ENCODE measurements at regions not wholly inside any gene's neighbourhood (a gene's known extent, or its start where the extent isn't known, plus 50 kb on each side); places are given as distances from the start of the nearest gene placed in this dataset.

DNA sequence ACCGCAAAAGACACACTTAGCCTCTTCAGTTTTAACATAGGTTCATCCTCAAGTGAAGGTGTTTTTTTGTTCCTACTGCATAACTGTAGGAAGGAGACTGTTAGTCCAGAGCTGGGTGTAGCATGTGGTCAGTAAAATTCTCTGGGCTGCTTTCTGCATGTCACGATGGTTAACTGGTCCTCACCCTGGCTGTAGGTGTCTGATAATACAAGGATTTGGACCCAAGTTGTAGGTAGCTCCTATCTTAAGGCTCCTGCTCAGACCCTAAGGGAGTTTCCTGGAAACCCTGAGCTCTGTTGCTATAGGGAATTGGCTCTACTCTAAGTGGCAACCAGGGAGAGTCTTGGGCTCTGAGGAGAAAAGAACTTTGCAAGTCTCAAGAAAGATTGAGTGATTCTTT lies 112.9 kb downstream of the SAMD9 start:
- Mint-ChIP-seq H3K27ac (no peak overlapping the region), H3K27me3 (ENCODE audit: low read depth in 2 of 2) (peaks cover under 1 to 20% of the 10 kb centered on the region in 2 donors), H3K4me1 (no peaks in the 10 kb centered on the region), H3K36me3 (no peaks in the 10 kb centered on the region), H3K4me3 (no peak overlapping the region), H3K9me3 (no peaks in the 10 kb centered on the region)
- no peaks in the 10 kb centered on the region for H3K9me3 ChIP-seq (ENCODE audit: control insufficient read depth, insufficient read depth, low read length)
- TF ChIP-seq, protein P1, sequence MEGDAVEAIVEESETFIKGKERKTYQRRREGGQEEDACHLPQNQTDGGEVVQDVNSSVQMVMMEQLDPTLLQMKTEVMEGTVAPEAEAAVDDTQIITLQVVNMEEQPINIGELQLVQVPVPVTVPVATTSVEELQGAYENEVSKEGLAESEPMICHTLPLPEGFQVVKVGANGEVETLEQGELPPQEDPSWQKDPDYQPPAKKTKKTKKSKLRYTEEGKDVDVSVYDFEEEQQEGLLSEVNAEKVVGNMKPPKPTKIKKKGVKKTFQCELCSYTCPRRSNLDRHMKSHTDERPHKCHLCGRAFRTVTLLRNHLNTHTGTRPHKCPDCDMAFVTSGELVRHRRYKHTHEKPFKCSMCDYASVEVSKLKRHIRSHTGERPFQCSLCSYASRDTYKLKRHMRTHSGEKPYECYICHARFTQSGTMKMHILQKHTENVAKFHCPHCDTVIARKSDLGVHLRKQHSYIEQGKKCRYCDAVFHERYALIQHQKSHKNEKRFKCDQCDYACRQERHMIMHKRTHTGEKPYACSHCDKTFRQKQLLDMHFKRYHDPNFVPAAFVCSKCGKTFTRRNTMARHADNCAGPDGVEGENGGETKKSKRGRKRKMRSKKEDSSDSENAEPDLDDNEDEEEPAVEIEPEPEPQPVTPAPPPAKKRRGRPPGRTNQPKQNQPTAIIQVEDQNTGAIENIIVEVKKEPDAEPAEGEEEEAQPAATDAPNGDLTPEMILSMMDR (IDR thresholded peaks at IDR 0.05): no peak
- H3K4me1 ChIP-seq (ENCODE audit: control insufficient read depth, insufficient read depth, low read length): no peaks in the 10 kb centered on the region
- WGBS (ENCODE audit: insufficient coverage): 86% methylated on average over 1 of the region's 2 CpGs
- no peaks in the 10 kb centered on the region for H3K27me3 ChIP-seq (ENCODE audit: control insufficient read depth, insufficient read depth, low read length)
- H3K4me3 ChIP-seq (ENCODE audit: low read length): no peak overlapping the region
- ATAC-seq: no peak
- intact Hi-C loops (cut with micrococcal nuclease): no loop called here
- H3K36me3 ChIP-seq (ENCODE audit: control insufficient read depth, insufficient read depth, low read length): no peaks in the 10 kb centered on the region
- DNase-seq: no peak
- no peak overlapping the region for H3K27ac ChIP-seq (ENCODE audit: low read length)

DNA sequence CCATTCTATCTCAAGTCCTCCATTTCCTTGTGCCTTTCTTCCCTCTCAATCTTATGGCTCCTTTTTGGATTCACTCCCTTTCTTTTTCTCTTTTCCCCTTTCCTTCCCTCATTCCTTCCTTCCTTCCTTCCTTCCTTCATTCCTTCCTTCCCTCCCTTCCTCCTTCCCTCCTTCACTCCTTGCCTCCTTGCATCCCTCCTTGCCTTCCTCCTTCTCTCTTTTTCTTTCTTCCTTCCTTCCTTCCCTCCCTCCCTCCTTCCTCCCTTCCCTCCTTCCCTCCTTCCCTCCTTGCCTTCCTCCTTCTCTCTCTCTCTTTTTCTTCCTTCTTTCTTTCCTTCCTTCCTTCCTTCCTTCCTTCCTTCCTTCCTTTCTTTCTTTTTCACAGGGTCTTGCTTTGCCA lies 120.1 kb downstream of the SAMD9 start:
- TF ChIP-seq, protein P1 (IDR thresholded peaks at IDR 0.05): no peak
- no peaks in the 10 kb centered on the region for H3K36me3 ChIP-seq (ENCODE audit: control insufficient read depth, insufficient read depth, low read length)
- intact Hi-C loops (cut with micrococcal nuclease): no loop called here

DNA sequence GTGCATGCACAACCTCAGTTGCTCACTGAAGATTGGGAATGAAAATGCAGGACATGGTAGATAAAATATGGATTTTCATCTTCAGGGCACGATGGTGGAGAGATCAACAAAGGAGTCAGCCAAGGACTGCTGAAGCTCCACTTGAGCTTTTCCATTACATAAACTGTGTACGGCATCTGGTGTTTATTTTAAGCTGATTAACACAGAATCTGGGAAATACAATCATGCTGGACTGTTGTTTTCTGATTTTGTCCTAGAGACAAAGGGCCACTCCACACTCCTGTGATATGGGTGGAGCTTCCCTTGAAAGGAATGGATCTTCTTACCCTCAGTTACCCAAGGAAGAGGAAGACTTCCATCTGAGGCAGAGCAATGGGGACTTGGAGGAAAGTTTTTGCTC lies 120.6 kb downstream of the SAMD9 start:
- H3K36me3 Mint-ChIP-seq: no peaks in the 10 kb centered on the region
- Histone ChIP-seq H3K4me3 (ENCODE audit: low read length) (no peak overlapping the region), H3K27ac (ENCODE audit: low read length) (no peak overlapping the region), H3K4me1 (ENCODE audit: control insufficient read depth, insufficient read depth, low read length) (no peaks in the 10 kb centered on the region), H3K36me3 (ENCODE audit: control insufficient read depth, insufficient read depth, low read length) (no peaks in the 10 kb centered on the region), H3K9me3 (ENCODE audit: control insufficient read depth, insufficient read depth, low read length) (no peaks in the 10 kb centered on the region), H3K27me3 (ENCODE audit: control insufficient read depth, insufficient read depth, low read length) (no peaks in the 10 kb centered on the region)
- no peak overlapping the region for H3K27ac Mint-ChIP-seq
- intact Hi-C loops (cut with micrococcal nuclease): no loop called here
- ATAC-seq (no peak), DNase-seq (no peak)
- no peak overlapping the region for H3K4me3 Mint-ChIP-seq
- 84% methylated on average over 2 of the region's 2 CpGs for WGBS (ENCODE audit: insufficient coverage)
- peaks cover 10% of the 10 kb centered on the region in 2 donors for H3K27me3 Mint-ChIP-seq (ENCODE audit: low read depth in 2 of 2)
- H3K4me1 Mint-ChIP-seq: no peaks in the 10 kb centered on the region
- H3K9me3 Mint-ChIP-seq: no peaks in the 10 kb centered on the region
- TF ChIP-seq, protein P1 (IDR thresholded peaks at IDR 0.05): no peak

More for the DNA sequence above, 120.1 kb downstream of the SAMD9 start:
- no peak overlapping the region for H3K4me3 Mint-ChIP-seq
- Histone ChIP-seq H3K27me3 (ENCODE audit: control insufficient read depth, insufficient read depth, low read length) (no peaks in the 10 kb centered on the region), H3K27ac (ENCODE audit: low read length) (no peak overlapping the region), H3K9me3 (ENCODE audit: control insufficient read depth, insufficient read depth, low read length) (no peaks in the 10 kb centered on the region), H3K4me1 (ENCODE audit: control insufficient read depth, insufficient read depth, low read length) (no peaks in the 10 kb centered on the region), H3K4me3 (ENCODE audit: low read length) (no peak overlapping the region)
- DNase-seq: no peak
- H3K27ac Mint-ChIP-seq: no peak overlapping the region
- ATAC-seq: no peak
- no peaks in the 10 kb centered on the region for H3K4me1 Mint-ChIP-seq
- peaks cover 10% of the 10 kb centered on the region in 2 donors for H3K27me3 Mint-ChIP-seq (ENCODE audit: low read depth in 2 of 2)
- no peaks in the 10 kb centered on the region for H3K36me3 Mint-ChIP-seq
- H3K9me3 Mint-ChIP-seq: no peaks in the 10 kb centered on the region

DNA sequence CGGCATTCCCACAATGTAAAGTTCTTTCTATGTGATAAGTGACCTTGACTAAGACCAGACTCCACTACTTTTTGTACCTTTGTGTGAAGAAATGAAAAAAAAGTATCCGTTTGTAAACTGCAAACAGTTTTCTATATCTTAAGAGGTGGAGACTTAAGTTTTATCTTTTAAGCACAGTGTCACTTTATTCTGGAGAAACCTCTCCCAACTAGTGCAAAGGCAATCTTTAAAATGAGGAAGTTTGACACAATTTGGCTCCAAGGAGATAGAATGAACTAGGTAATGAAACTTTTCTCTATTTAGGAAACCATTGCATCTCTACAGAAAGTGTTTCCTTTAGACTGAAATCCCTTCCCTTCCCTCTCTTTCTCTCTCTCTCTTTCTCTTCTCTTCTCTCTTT lies 122.9 kb downstream of the SAMD9 start:
- H3K27ac ChIP-seq (ENCODE audit: low read length): no peak overlapping the region
- no peaks in the 10 kb centered on the region for H3K9me3 Mint-ChIP-seq
- TF ChIP-seq, protein P1 (IDR thresholded peaks at IDR 0.05): no peak
- no peaks in the 10 kb centered on the region for H3K4me1 ChIP-seq (ENCODE audit: control insufficient read depth, insufficient read depth, low read length)
- no peak overlapping the region for H3K4me3 Mint-ChIP-seq
- no peaks in the 10 kb centered on the region for H3K36me3 Mint-ChIP-seq
- ATAC-seq (no peak), DNase-seq (no peak)
- H3K27me3 Mint-ChIP-seq (ENCODE audit: low read depth in 2 of 2): peaks cover 10% of the 10 kb centered on the region in 2 donors
- H3K36me3 ChIP-seq (ENCODE audit: control insufficient read depth, insufficient read depth, low read length): no peaks in the 10 kb centered on the region
- no peaks in the 10 kb centered on the region for H3K27me3 ChIP-seq (ENCODE audit: control insufficient read depth, insufficient read depth, low read length)
- no peak overlapping the region for H3K4me3 ChIP-seq (ENCODE audit: low read length)
- WGBS (ENCODE audit: insufficient coverage): 80% methylated on average over 1 of the region's 2 CpGs
- H3K9me3 ChIP-seq (ENCODE audit: control insufficient read depth, insufficient read depth, low read length): no peaks in the 10 kb centered on the region
- H3K4me1 Mint-ChIP-seq: no peaks in the 10 kb centered on the region
- no peak overlapping the region for H3K27ac Mint-ChIP-seq
- intact Hi-C loops (cut with micrococcal nuclease): no loop called here
